ENCODE measurements at regions not wholly inside any gene's neighbourhood (a gene's known extent, or its start where the extent isn't known, plus 50 kb on each side); places are given as distances from the start of the nearest gene placed in this dataset.

- H3K4me1 ChIP-seq (ENCODE audit: insufficient read depth, low read length), result no peaks in the 10 kb centered on the region
- intact Hi-C loops (cut with DNase I, micrococcal nuclease), result no loop called here
- peaks cover 10% of the 10 kb centered on the region for H3K27me3 Mint-ChIP-seq
- H3K9me3 ChIP-seq (ENCODE audit: control insufficient read depth in 1 of 2, insufficient read depth in 1 of 2, low read length in 2 of 2), result no peaks in the 10 kb centered on the region
- H3K36me3 Mint-ChIP-seq (ENCODE audit: low read depth), result no peaks in the 10 kb centered on the region
- no peak overlapping the region for H3K27ac ChIP-seq (ENCODE audit: low read depth in 1 of 2, low read length in 2 of 2)
- ChIA-PET POLR2A (no interaction called here), CTCF (no interaction called here)
- no peak overlapping the region for H3K4me3 Mint-ChIP-seq
- H3K4me1 Mint-ChIP-seq (ENCODE audit: low read depth), result no peaks in the 10 kb centered on the region
- DNase-seq (no peak), ATAC-seq (ENCODE audit: poor library complexity) (no peak)
- H3K36me3 ChIP-seq (ENCODE audit: insufficient read depth, low read length), result no peaks in the 10 kb centered on the region
- H3K27me3 ChIP-seq (ENCODE audit: control insufficient read depth in 1 of 2, insufficient read depth in 2 of 2, low read length in 2 of 2), result no peaks in the 10 kb centered on the region
- TF ChIP-seq CTCF (IDR thresholded peaks at IDR 0.05), result no peak
- no peak overlapping the region for H3K27ac Mint-ChIP-seq
- H3K4me3 ChIP-seq (ENCODE audit: low read length), result no peak overlapping the region
- no peaks in the 10 kb centered on the region for H3K9me3 Mint-ChIP-seq
These were observed 54.3 kb upstream of the BZW1 start for GRCh38 chr2:200757399-200757798.

DNA sequence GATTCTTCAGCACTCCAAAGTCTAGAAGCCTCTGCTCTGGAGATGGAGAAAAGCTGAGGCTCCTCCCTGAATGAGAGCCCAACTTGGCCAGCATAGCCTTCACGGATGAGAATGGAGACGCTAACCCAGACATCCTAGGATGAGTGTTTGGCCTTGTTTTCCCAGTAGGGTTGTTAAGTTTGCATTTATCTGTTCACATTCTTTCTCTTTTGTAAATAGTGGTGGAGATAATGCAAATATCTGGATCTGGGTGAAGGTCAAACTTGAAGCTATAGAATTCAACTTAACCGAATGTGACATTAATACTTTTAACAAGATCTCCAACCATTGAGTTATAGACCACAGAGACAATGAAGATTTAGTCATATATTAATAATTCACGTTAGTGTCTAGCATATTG lies 53.4 kb upstream of the BZW1 start:
- Mint-ChIP-seq H3K4me3 (no peak overlapping the region), H3K27ac (no peak overlapping the region), H3K9me3 (no peaks in the 10 kb centered on the region), H3K36me3 (ENCODE audit: low read depth) (no peaks in the 10 kb centered on the region), H3K4me1 (ENCODE audit: low read depth) (no peaks in the 10 kb centered on the region), H3K27me3 (peaks cover 10% of the 10 kb centered on the region)
- POLR2A ChIA-PET, result no interaction called here
- no peak for TF ChIP-seq CTCF (IDR thresholded peaks at IDR 0.05)
- no peaks in the 10 kb centered on the region for H3K4me1 ChIP-seq (ENCODE audit: insufficient read depth, low read length)
- ATAC-seq (ENCODE audit: poor library complexity) (no peak), DNase-seq (no peak)
- intact Hi-C loops (cut with DNase I, micrococcal nuclease), result no loop called here
- H3K9me3 ChIP-seq (ENCODE audit: control insufficient read depth in 1 of 2, insufficient read depth in 1 of 2, low read length in 2 of 2), result no peaks in the 10 kb centered on the region
- H3K4me3 ChIP-seq (ENCODE audit: low read length), result no peak overlapping the region
- H3K27me3 ChIP-seq (ENCODE audit: control insufficient read depth in 1 of 2, insufficient read depth in 2 of 2, low read length in 2 of 2), result no peaks in the 10 kb centered on the region
- CTCF ChIA-PET, result no interaction called here
- no peaks in the 10 kb centered on the region for H3K36me3 ChIP-seq (ENCODE audit: insufficient read depth, low read length)
- no peak overlapping the region for H3K27ac ChIP-seq (ENCODE audit: low read depth in 1 of 2, low read length in 2 of 2)

DNA sequence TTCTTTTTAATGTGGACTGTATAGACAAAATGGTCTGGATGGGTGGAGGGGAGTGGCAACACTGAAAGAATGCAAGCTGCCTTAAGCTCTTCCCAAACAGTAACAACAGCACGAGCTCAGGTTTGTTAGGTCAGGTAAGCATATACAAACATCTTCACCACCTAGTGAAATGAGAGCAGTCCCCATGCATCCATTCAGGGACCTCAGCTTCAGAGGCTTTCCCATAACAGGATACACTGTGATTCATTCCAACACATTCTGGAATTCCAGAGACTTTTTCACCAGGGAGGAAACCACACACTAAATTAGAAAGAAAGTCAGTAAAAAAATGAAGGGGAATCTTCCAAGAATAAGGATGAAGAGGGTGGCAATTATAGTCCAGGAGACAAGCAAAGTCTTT lies 50.4 kb upstream of the BZW1 start:
- ChIA-PET POLR2A (no interaction called here), CTCF (interaction anchor here (0.7 kb wide), 1 partner anchor 48 kb away, joined by 3 read pairs; no protein-coding TSS in a partner anchor)
- intact Hi-C loops (cut with DNase I, micrococcal nuclease), result no loop called here
- TF ChIP-seq CTCF (IDR thresholded peaks at IDR 0.05), result no peak
- Histone ChIP-seq H3K4me3 (ENCODE audit: low read length) (no peak overlapping the region), H3K27me3 (ENCODE audit: control insufficient read depth in 1 of 2, insufficient read depth in 2 of 2, low read length in 2 of 2) (no peaks in the 10 kb centered on the region), H3K27ac (ENCODE audit: low read depth in 1 of 2, low read length in 2 of 2) (no peak overlapping the region), H3K4me1 (ENCODE audit: insufficient read depth, low read length) (no peaks in the 10 kb centered on the region), H3K9me3 (ENCODE audit: control insufficient read depth in 1 of 2, insufficient read depth in 1 of 2, low read length in 2 of 2) (no peaks in the 10 kb centered on the region), H3K36me3 (ENCODE audit: insufficient read depth, low read length) (no peaks in the 10 kb centered on the region)
- Mint-ChIP-seq H3K36me3 (ENCODE audit: low read depth) (no peaks in the 10 kb centered on the region), H3K27ac (no peak overlapping the region), H3K4me3 (no peak overlapping the region), H3K4me1 (ENCODE audit: low read depth) (no peaks in the 10 kb centered on the region), H3K9me3 (no peaks in the 10 kb centered on the region), H3K27me3 (peaks cover 5% of the 10 kb centered on the region)
- ATAC-seq (ENCODE audit: poor library complexity) (no peak), DNase-seq (no peak)
